RPMI7951 (cell line): ENCODE measurements at regions not wholly inside any gene's neighbourhood (a gene's known extent, or its start where the extent isn't known, plus 50 kb on each side); places are given as distances from the start of the nearest gene placed in this dataset.
"Not testable (repeated sequence)": the region's sequence is repeated elsewhere in the genome, so short reads cannot be mapped to it uniquely, and the experiment has no call there.

ENCODE experiments used
- DNase-seq: peaks from one replicate; pipeline ENCODE4 v3.0.0-alpha.2; 2012; ENCODE audit warnings: low read depth

DNA sequence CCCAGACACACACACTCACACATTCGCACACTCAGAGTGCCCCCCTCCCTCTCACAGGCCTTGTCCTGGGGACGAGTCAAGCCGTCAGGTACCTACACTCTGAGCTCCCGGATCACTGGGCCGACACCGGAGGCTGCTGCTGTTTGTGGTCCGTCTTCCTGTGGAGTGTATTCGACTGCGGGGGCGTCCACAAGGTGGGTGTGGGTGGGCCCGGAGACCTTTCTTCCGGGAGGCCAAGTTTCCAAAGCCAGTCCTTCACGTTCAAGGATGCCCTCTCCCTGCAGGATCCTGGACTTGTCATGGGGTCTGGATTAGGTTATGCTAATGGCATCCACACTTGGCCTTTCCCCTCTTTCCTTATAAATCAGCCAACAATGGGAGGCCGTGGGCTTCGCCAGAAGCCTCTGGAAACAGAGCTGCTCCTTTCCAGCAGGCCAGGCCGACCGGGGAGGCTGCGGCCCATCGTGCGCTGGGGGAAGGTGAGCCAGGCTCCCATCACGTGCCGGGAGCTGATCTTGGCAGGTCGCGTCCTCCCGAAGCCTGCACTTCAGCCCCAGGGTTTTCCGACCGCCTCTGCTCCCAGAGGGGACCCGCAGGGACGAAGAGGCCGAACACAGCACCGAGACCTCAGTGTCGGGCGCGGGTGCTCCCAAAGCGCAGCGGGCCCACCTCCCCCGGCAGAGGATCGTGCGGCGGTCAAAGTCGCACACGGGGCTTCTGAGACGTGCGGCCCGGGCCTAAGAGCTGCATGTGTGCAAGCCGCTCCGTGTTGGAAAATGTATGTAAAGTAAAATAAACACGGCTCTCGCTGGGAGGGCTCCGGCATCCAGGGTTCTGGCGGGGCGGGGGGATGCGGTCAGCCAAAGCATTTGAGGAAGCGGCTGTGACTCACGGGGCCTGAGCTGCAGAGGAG, 196.5 kb upstream of the ZNF469 start:
- peak; percentile 92 for DNase-seq

DNA sequence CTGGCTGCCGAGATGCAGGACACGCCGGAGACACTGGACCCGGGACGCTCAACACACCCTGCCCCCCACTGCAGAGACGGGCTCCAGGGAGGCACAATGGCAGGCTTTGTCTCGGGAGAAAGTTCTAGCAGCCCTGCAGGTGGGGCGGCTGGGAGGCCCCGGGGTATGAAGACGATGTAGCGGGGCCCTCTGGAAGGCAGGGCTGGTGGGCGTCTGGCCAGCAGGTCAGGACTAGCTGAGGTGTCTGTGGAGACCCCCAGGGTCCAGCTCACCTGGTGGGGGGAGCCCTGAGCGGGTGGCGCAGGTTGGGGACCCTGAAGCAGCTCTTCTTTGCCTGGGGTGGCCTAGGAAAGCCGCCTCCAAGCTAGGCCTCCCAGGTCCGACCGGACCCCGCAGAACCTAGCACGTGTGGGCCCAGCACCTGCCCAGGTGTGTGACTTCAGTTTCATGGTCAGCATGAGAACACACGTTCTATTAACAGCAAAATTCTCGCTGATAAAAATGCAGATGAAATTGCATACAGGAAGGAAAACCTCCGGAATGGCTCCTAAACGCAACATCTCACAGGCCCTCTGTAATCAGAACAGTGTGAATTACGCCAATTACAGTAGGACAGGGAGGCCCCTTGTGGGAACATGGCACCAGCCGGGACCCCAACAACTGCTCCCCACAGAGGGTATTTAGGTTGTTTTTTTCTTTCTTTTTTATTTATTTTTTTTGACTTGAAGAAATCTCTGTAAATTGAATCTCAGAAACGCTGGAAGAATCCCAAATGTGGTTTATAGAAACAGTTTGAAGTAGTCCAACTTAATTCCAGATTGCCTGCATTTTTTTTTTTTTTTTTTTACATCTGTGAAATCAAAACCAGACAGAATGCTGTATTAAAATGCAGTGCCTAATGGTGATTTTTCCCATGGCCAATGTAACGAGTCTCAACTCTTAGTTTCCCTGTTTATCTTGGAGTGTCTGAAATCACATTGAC, 195.6 kb upstream of the ZNF469 start:
- DNase-seq, result peak; percentile 65

DNA sequence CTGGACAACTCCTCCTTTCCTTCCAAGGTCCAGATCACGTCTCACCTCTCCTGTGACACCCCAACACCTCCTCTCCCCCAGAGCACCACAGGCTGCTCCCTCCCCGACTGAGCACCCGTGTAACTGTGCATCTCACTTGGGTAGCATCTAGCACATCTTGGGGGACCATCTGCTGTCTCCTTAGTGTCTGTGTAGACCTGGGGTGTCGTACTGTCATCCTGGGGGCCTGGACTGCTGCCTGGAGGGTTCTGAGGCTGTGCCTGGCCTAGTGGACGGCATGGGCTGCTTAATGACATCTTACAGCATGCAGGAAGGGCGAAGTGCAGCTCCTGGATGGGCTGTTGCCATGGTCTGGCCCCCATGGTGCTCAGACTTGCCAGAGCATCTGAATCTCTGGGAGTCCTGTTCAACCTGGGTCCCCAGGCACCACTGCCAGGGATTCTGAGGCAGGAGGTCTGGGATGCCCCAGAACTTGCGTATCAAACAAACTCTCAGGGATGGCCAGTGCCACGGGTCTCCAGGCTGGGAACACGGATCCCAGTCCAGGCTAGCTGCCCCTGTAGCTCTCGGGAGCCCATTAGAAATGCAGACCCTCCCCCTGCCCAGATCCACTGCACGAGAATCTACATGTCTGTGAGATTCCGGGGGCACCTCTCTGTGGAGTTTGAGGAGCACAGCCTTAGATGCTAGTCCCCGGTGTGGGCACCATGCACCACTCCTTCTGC, 194.4 kb upstream of the ZNF469 start:
- not testable (repeated sequence) for DNase-seq

DNA sequence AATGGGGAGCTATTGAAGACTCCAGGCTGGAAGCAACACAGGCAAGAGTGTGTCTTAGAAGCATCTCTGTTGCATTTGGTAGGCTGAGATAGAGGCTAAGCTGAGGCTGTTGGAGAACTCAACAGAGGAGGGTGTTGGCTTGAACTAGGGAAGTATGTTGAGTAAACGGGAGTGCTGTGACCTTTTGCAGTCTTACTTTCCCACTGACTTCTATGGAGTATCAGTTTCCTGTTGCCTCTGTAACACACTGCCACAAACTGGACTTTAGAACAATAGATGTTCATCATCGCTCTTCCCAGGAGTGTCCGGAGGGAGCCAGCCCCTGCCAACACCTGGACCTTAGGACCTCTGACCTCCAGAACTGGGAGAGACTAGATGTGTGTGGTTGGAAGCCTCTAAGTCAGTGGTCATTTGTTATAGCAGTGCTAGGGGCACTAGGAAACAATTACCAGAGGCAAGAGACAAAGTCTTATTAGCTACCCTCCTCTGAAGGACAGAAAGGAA, 192.1 kb upstream of the ZNF469 start:
- not testable (repeated sequence) for DNase-seq

DNA sequence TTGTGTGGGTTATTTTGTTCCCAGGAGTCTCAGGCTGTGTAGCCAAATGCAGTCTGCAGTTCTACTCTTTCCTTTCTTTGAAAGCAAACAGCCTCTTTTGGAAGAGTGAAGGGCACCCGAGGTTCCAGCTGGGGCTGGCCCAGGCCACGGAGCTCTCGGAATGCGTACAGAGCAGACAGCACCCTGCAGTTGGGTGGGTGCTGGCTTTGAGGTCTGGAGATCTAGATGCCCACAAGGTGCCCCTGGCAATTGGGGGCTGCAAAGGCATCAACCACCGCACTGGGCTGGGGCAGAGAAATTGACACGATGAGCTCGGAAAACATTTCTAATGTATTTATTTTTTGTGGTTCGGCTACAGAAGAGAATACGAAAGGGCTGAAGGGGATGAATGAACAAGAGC, 191.6 kb upstream of the ZNF469 start:
- DNase-seq, result not testable (repeated sequence)

DNA sequence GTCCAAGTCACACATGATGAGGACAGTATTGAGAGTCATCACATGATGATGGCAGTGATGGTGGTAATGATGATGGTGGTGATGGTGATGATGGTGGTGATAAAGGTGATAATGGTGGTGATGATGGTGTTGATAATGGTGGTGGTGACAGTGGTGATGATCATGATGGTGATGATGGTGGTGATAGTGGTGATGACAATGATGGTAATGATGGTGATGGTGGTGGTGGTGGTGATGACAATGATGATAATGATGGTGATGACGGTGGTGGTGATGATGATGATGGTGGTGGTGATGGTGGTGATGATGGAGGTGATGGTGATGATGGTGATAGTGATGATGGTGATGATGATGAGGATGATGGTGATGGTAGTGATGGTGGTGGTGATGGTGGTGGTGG, 190.2 kb upstream of the ZNF469 start:
- no peak for DNase-seq

DNA sequence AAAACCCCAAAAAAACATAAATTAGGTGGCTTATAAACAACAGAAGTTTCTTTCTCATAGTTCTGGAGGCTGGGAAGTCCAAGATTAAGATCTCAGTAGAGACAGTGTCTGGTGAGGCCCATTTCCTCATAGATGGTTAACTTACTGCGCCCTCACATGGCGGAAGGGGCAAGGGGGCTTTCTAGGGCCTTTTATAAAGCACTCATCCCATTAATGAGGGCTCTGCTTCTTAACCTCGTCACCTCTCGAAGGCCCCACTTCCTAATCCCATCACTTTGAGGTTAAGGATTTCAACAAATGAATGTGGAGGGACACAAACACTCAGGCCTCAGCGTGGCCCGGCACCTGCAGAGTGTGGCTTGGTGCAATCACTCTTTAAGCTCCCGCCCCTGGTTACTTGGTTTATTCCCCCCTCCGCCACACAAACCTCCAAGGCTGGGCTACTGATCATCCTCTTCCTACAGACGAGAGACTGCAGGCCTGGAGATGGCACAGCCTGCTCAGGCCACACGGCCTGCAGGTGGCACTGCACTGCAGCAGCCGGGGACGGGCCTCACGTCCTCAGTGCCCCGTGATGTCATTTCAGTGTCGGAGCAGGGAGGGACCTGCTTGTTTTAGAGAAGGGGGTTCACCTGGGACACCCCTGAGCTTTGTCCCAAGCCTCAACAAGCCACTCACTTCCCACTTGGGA, 188.9 kb upstream of the ZNF469 start:
- DNase-seq, result peak; percentile 51

DNA sequence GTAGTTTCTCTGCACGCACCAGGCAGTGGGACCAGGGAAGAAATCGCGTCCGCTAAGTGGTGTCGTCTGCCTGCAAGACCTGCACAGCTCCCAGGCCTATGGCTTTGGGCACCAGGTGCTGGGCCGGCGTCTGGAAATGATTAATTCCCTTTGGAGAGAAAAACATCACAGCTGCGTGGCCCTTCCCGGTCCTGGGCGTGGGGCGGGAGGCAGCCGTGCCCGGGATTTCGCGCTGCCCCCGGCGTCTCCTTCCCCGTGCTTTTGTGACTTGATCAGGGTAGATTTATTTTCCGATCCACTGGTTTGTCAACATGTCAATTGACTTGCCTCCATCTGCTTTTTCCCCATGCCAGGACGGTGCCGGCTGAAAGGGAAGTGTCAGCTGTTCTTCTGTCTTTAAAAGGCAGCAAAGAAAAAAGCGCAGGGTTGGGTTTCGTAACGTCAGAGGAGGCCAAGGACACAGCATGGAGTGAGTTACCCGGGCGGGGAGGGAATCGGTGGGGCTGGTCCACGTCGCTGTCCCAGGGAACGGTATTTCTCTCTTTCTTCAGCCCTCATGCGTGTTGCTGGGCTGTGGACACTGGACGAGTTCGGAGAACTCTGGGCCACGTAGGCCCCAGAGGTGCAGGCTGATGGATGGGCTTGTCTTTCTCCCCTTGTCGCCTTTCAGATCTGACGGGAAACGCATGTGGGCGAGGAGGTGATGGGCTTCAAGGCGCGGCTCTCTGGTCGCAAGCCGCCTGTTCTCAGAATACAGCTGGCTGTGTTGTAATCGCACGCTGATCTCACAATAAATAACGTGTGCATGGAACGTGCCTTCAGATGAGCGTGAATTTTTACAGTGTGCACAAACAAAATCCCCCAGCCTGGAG, 188.1 kb upstream of the ZNF469 start:
- no peak for DNase-seq

DNA sequence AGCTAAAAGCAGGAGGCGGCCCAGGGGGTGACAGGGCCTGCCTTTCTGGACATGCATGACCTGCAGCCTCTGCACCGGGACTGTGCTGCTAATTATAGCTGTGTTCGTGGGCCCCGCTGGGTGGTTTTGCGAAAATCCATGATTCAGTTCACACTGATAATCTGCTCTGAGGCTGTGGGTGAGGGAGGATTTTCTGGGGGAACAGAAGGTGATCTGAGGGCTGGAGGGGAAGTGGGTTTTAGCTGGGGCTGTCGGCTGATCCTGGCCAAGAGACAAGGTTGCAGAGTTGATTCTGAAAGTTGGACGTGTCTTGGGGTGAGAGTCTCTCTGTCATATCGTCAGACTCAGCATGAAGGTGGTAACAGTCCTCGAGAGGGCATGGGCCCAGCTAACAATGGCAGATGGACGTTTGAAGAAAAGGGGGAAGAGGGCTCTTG, 187.5 kb upstream of the ZNF469 start:
- no peak for DNase-seq

DNA sequence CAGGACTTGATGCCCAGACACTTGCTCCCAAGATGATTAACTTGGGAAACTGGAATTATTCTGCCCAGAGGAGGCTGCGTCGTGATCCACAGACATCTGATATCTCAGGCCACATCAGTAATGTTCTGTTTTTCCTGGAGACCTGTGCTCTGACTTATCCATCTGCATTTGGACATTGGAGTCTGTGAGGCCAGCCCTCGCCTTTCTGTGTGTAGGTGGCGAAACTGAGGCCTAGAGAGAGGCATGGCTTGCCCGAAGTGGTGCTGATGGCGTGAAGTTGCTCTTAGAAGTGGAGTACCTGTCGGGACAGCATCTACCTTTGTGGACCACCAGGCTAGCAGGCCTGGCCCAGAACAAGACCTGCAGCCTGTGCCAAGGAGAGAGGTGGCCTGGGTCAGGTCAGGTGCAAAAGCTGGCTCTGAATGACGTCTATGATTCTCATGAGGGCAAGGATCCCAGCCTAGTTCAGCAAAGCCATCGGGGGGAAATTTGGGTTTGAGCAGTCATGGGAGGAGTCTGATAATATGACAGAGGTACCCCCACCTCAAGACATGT, 186.8 kb upstream of the ZNF469 start:
- no peak for DNase-seq

DNA sequence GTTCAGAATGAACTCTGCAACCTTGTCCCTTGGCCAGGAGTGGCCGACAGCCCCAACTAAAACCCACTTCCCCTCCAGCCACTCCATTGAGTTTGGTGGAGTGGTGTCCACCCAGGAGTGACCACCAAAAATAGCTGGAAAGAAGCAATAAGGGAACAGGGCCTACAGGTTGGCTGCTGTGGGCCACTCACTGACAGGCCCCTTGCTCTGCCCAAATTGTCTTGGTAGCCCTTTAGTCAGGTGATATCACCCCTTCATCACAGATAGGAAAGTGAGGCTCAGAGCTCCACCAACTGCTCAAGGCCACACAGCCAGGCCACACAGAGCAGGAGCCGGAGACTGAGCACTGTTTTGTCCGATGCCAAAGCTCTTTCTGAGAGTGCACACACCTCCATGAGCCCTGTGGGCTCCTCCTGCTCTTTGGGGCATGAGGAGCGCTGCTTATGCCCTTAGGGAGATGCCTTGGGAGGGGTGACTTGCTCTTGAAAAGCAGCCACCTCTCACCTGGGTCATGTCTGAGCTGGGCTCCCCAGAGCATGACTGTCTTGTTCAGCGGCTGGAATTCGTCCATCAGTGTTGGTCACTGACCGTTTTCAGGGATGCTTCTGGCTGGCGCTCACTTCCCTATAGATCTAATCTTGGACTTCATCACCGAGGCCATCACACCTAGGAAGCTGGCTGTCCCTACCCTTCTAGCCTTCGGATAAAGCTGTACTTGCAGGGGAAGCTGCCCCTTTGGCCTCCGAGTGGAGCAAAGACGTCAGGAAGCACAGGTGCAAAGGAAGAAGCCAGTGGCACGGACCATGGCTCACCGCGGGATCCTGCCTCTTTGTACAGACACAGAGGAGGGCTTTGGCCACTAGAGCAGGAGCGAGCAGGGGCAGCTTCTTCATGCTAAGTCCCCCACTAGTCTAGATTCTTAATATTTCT, 186.0 kb upstream of the ZNF469 start:
- no peak for DNase-seq

DNA sequence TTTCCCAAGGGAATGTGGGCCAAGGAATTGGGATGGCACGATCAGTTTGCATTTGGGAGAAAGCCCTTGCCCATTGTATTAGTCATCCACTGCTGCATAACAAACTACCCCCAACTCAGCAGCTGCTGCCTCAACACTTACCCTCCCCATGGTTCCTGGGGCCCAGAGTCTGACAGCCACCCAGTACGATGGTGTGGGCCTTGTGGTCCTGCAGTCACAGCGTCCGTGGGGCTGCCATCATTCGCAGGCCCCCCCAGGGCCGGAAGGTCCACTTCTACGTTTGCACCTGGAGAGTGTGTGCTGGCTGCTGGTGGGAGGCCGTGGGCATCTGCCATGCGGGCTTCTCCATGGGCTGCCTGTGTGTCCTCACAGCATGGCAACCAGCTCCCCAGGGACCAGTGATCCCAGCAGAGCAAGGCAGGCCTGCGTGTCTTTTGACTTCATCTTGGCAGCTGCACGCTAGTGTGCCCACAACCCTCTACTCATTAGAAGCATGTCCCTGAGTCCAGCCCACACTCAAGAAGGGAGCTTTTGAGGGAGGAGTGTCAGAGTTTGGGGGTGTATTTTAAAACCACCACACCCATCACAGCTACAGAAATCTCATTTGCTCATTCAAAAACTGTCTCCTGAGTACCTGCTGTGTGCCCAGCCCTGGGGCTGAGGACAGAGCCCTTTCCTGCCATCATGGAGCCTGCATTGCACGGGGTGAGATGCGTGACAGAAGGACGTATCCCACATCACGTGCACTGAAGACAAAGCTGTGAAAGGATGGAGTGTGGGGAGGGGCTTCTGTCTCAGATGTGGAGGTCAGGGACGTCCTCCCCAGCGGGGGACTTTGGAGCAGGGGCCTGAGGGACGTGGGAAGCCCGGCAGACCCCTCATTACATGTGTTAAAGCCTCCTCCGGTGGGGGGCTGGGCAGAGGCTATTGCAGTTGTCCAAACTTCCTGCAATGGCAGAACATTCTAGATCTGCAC, 185.0 kb upstream of the ZNF469 start:
- DNase-seq, result no peak

DNA sequence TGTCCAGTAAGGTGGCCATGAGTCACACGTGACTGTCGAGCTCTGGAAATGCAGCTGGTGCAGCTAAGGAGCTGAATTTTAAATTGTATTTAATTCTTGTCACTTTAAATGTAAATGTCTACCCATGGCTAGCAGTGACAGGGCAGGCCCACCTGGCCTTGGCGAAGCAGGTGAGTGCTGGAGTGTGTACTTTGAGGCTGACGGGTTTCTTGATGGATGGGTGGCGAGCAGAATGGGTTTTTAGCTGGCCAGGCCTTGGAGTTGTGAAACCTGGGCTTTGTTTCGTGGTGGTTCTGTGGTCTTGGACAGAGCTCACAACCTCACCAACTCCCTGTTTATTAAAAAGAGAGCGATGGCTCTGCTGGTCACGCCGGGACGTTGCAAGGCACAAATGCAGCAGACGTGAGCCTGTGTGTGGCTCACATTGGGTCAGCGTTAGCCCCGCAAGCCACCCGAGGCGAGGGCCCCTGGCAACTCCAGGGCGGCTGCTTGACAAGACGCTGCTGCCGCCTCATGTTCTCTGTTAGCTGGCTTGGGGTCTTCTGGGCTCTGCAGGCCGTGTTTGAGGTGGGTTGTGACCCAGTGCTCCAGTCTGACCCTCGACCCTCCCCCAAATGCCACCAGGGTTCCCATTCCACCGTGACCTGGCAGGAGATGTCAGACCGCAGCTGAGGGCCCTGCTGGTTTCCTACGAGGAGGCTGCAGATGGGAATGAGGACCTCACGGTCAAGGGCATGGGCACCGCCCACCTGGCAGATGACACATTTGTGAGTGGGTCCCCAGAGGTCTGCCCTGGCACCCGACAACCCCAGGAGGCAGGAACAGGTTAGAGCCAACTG, 184.1 kb upstream of the ZNF469 start:
- DNase-seq, result not testable (repeated sequence)

DNA sequence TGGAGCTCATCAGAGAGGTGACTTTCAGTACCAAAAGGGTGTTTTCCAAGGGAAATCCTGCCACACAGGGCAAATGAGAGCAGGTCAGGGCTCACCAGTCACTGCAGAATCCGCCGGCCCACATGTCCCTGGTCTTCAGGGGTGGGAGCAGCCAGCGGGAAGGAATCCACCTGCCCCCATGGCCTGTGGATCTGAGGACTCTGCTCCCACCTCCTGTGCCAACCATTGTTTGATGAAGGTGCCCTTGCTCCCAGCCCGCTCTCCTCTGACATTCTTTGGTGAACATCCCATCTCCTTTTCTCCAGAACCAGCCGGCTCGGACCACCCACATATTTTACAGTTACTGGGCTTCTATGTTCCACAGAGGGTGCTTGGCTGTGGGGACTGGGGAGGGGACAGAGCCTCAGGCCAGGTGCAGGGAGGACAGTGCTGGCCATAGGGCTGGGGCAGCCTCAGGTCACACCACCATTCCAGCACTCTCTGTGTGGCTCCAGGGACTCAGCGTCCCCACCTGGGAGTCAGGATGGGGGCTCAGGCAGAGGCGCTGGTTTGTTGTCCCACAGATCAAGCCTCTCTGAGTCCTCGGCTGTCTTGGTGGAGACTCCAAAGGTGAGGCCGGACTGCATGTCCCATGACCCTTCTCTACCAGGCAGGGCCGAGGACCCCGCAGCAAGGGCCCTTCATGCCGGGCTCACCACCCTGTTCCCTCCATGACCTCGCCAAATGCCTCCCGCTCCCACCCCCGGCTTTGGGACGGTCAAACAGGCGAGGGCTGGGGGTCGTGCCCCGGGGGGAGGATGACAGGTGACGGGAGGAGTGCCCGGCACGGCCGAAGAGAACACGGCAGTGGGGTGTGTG, 183.2 kb upstream of the ZNF469 start:
- not testable (repeated sequence) for DNase-seq

DNA sequence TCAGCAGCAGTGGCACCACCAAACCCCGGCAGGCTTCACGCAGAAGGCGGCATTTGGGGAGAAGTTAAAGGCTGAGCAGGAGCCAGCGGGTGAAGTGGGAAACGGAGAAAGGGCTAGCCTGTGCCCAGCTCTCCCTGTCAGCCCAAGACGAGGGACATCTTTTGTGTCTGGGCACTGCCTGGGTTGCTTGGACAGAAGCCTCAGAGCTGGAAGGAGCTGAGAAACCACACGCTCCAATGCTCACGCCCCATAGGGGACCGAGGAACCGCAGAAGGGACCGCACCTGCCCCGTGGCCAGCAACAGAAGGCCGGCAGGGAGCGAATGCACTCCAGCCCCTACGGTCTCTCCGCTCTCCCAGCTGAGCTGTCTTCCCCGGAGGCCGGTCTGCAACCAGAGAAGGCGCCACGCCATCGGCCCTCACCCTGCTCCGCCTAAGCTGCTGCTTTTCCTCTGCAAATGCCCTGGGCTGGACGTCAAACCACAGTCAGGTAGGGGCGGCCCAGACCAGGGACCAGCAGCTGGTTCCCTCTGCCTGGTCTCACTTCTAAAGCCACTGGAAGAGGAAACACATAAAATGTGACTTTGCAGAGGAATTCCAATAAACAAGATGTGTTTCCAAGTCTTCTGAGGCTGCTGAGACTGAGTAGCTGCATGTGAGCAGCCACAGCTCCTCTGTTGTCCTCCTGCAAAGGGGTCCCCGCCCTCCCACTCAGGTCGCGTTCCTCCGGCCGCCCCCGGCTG, 182.4 kb upstream of the ZNF469 start:
- DNase-seq, result not testable (repeated sequence)
